ENCODE measurements at regions not wholly inside any gene's neighbourhood (a gene's known extent, or its start where the extent isn't known, plus 50 kb on each side); places are given as distances from the start of the nearest gene placed in this dataset.

- no peaks in the 10 kb centered on the region for H3K27me3 ChIP-seq (ENCODE audit: control insufficient read depth in 5 of 5, insufficient read depth in 4 of 5, low read length in 5 of 5)
- H3K4me3 ChIP-seq (ENCODE audit: low read depth in 1 of 5, low read length in 5 of 5), result no peak overlapping the region
- H3K27ac ChIP-seq (ENCODE audit: low read depth, low read length), result no peak overlapping the region
- no peaks in the 10 kb centered on the region for H3K9me3 ChIP-seq (ENCODE audit: control insufficient read depth in 5 of 5, low read length in 5 of 5)
- no peak overlapping the region for H3K9ac ChIP-seq (ENCODE audit: low read length in 5 of 5)
- no peaks in the 10 kb centered on the region for H3K4me1 ChIP-seq (ENCODE audit: control insufficient read depth in 5 of 5, insufficient read depth in 5 of 5, low read length in 5 of 5)
- H3K36me3 ChIP-seq (ENCODE audit: control insufficient read depth in 5 of 5, insufficient read depth in 5 of 5, low read length in 5 of 5), result no peaks in the 10 kb centered on the region
Measured at GRCh38 chr14:87066221-87066817, 926.7 kb downstream of the GALC start.

- no peak overlapping the region for H3K27ac ChIP-seq (ENCODE audit: low read depth, low read length)
- H3K27me3 ChIP-seq (ENCODE audit: control insufficient read depth in 5 of 5, insufficient read depth in 4 of 5, low read length in 5 of 5), result no peaks in the 10 kb centered on the region
- no peak overlapping the region for H3K9ac ChIP-seq (ENCODE audit: low read length in 5 of 5)
- H3K9me3 ChIP-seq (ENCODE audit: control insufficient read depth in 5 of 5, low read length in 5 of 5), result no peaks in the 10 kb centered on the region
- no peaks in the 10 kb centered on the region for H3K4me1 ChIP-seq (ENCODE audit: control insufficient read depth in 5 of 5, insufficient read depth in 5 of 5, low read length in 5 of 5)
- no peak overlapping the region for H3K4me3 ChIP-seq (ENCODE audit: low read depth in 1 of 5, low read length in 5 of 5)
- H3K36me3 ChIP-seq (ENCODE audit: control insufficient read depth in 5 of 5, insufficient read depth in 5 of 5, low read length in 5 of 5), result no peaks in the 10 kb centered on the region
Measured at GRCh38 chr14:87065366-87065765, 927.6 kb downstream of the GALC start.

- H3K9me3 ChIP-seq (ENCODE audit: control insufficient read depth in 5 of 5, low read length in 5 of 5), result no peaks in the 10 kb centered on the region
- no peaks in the 10 kb centered on the region for H3K4me1 ChIP-seq (ENCODE audit: control insufficient read depth in 5 of 5, insufficient read depth in 5 of 5, low read length in 5 of 5)
- no peak overlapping the region for H3K4me3 ChIP-seq (ENCODE audit: low read depth in 1 of 5, low read length in 5 of 5)
- no peaks in the 10 kb centered on the region for H3K36me3 ChIP-seq (ENCODE audit: control insufficient read depth in 5 of 5, insufficient read depth in 5 of 5, low read length in 5 of 5)
- H3K27me3 ChIP-seq (ENCODE audit: control insufficient read depth in 5 of 5, insufficient read depth in 4 of 5, low read length in 5 of 5), result no peaks in the 10 kb centered on the region
- no peak overlapping the region for H3K27ac ChIP-seq (ENCODE audit: low read depth, low read length)
- no peak overlapping the region for H3K9ac ChIP-seq (ENCODE audit: low read length in 5 of 5)
Measured at GRCh38 chr14:87063181-87063580, 929.8 kb downstream of the GALC start.

- Histone ChIP-seq H3K27ac (ENCODE audit: low read depth, low read length) (no peak overlapping the region), H3K9ac (ENCODE audit: low read length in 5 of 5) (no peak overlapping the region), H3K4me3 (ENCODE audit: low read depth in 1 of 5, low read length in 5 of 5) (no peak overlapping the region), H3K4me1 (ENCODE audit: control insufficient read depth in 5 of 5, insufficient read depth in 5 of 5, low read length in 5 of 5) (no peaks in the 10 kb centered on the region), H3K9me3 (ENCODE audit: control insufficient read depth in 5 of 5, low read length in 5 of 5) (no peaks in the 10 kb centered on the region), H3K27me3 (ENCODE audit: control insufficient read depth in 5 of 5, insufficient read depth in 4 of 5, low read length in 5 of 5) (no peaks in the 10 kb centered on the region), H3K36me3 (ENCODE audit: control insufficient read depth in 5 of 5, insufficient read depth in 5 of 5, low read length in 5 of 5) (no peaks in the 10 kb centered on the region)
Measured at GRCh38 chr14:87060405-87060804, 932.6 kb downstream of the GALC start.

- no peaks in the 10 kb centered on the region for H3K9me3 ChIP-seq (ENCODE audit: control insufficient read depth in 5 of 5, low read length in 5 of 5)
- H3K27ac ChIP-seq (ENCODE audit: low read depth, low read length), result no peak overlapping the region
- H3K36me3 ChIP-seq (ENCODE audit: control insufficient read depth in 5 of 5, insufficient read depth in 5 of 5, low read length in 5 of 5), result no peaks in the 10 kb centered on the region
- H3K9ac ChIP-seq (ENCODE audit: low read length in 5 of 5), result no peak overlapping the region
- H3K4me1 ChIP-seq (ENCODE audit: control insufficient read depth in 5 of 5, insufficient read depth in 5 of 5, low read length in 5 of 5), result no peaks in the 10 kb centered on the region
- H3K27me3 ChIP-seq (ENCODE audit: control insufficient read depth in 5 of 5, insufficient read depth in 4 of 5, low read length in 5 of 5), result no peaks in the 10 kb centered on the region
- no peak overlapping the region for H3K4me3 ChIP-seq (ENCODE audit: low read depth in 1 of 5, low read length in 5 of 5)
Measured at GRCh38 chr14:87059060-87059839, 933.7 kb downstream of the GALC start.

GRCh38 chr14:87055007-87055406, 938.0 kb downstream of the GALC start:
- Histone ChIP-seq H3K27me3 (ENCODE audit: control insufficient read depth in 5 of 5, insufficient read depth in 4 of 5, low read length in 5 of 5) (no peaks in the 10 kb centered on the region), H3K4me3 (ENCODE audit: low read depth in 1 of 5, low read length in 5 of 5) (no peak overlapping the region), H3K9ac (ENCODE audit: low read length in 5 of 5) (no peak overlapping the region), H3K36me3 (ENCODE audit: control insufficient read depth in 5 of 5, insufficient read depth in 5 of 5, low read length in 5 of 5) (no peaks in the 10 kb centered on the region), H3K4me1 (ENCODE audit: control insufficient read depth in 5 of 5, insufficient read depth in 5 of 5, low read length in 5 of 5) (no peaks in the 10 kb centered on the region), H3K9me3 (ENCODE audit: control insufficient read depth in 5 of 5, low read length in 5 of 5) (no peaks in the 10 kb centered on the region), H3K27ac (ENCODE audit: low read depth, low read length) (no peak overlapping the region)

- Histone ChIP-seq H3K9me3 (ENCODE audit: control insufficient read depth in 5 of 5, low read length in 5 of 5) (no peaks in the 10 kb centered on the region), H3K4me1 (ENCODE audit: control insufficient read depth in 5 of 5, insufficient read depth in 5 of 5, low read length in 5 of 5) (no peaks in the 10 kb centered on the region), H3K36me3 (ENCODE audit: control insufficient read depth in 5 of 5, insufficient read depth in 5 of 5, low read length in 5 of 5) (no peaks in the 10 kb centered on the region), H3K4me3 (ENCODE audit: low read depth in 1 of 5, low read length in 5 of 5) (no peak overlapping the region), H3K9ac (ENCODE audit: low read length in 5 of 5) (no peak overlapping the region), H3K27me3 (ENCODE audit: control insufficient read depth in 5 of 5, insufficient read depth in 4 of 5, low read length in 5 of 5) (no peaks in the 10 kb centered on the region), H3K27ac (ENCODE audit: low read depth, low read length) (no peak overlapping the region)
Measured at GRCh38 chr14:87052646-87053225, 940.2 kb downstream of the GALC start.

- H3K9ac ChIP-seq (ENCODE audit: low read length in 5 of 5), result no peak overlapping the region
- no peak overlapping the region for H3K27ac ChIP-seq (ENCODE audit: low read depth, low read length)
- no peaks in the 10 kb centered on the region for H3K27me3 ChIP-seq (ENCODE audit: control insufficient read depth in 5 of 5, insufficient read depth in 4 of 5, low read length in 5 of 5)
- H3K9me3 ChIP-seq (ENCODE audit: control insufficient read depth in 5 of 5, low read length in 5 of 5), result no peaks in the 10 kb centered on the region
- no peaks in the 10 kb centered on the region for H3K4me1 ChIP-seq (ENCODE audit: control insufficient read depth in 5 of 5, insufficient read depth in 5 of 5, low read length in 5 of 5)
- no peak overlapping the region for H3K4me3 ChIP-seq (ENCODE audit: low read depth in 1 of 5, low read length in 5 of 5)
- H3K36me3 ChIP-seq (ENCODE audit: control insufficient read depth in 5 of 5, insufficient read depth in 5 of 5, low read length in 5 of 5), result no peaks in the 10 kb centered on the region
Measured at GRCh38 chr14:87050421-87050820, 942.6 kb downstream of the GALC start.

GRCh38 chr14:87049950-87050349, 943.0 kb downstream of the GALC start:
- Histone ChIP-seq H3K36me3 (ENCODE audit: control insufficient read depth in 5 of 5, insufficient read depth in 5 of 5, low read length in 5 of 5) (no peaks in the 10 kb centered on the region), H3K4me3 (ENCODE audit: low read depth in 1 of 5, low read length in 5 of 5) (no peak overlapping the region), H3K4me1 (ENCODE audit: control insufficient read depth in 5 of 5, insufficient read depth in 5 of 5, low read length in 5 of 5) (no peaks in the 10 kb centered on the region), H3K9ac (ENCODE audit: low read length in 5 of 5) (no peak overlapping the region), H3K27me3 (ENCODE audit: control insufficient read depth in 5 of 5, insufficient read depth in 4 of 5, low read length in 5 of 5) (no peaks in the 10 kb centered on the region), H3K27ac (ENCODE audit: low read depth, low read length) (no peak overlapping the region), H3K9me3 (ENCODE audit: control insufficient read depth in 5 of 5, low read length in 5 of 5) (no peaks in the 10 kb centered on the region)

- Histone ChIP-seq H3K36me3 (ENCODE audit: control insufficient read depth in 5 of 5, insufficient read depth in 5 of 5, low read length in 5 of 5) (no peaks in the 10 kb centered on the region), H3K9me3 (ENCODE audit: control insufficient read depth in 5 of 5, low read length in 5 of 5) (no peaks in the 10 kb centered on the region), H3K27ac (ENCODE audit: low read depth, low read length) (no peak overlapping the region), H3K27me3 (ENCODE audit: control insufficient read depth in 5 of 5, insufficient read depth in 4 of 5, low read length in 5 of 5) (no peaks in the 10 kb centered on the region), H3K4me3 (ENCODE audit: low read depth in 1 of 5, low read length in 5 of 5) (no peak overlapping the region), H3K4me1 (ENCODE audit: control insufficient read depth in 5 of 5, insufficient read depth in 5 of 5, low read length in 5 of 5) (no peaks in the 10 kb centered on the region), H3K9ac (ENCODE audit: low read length in 5 of 5) (no peak overlapping the region)
Measured at GRCh38 chr14:87046960-87047359, 946.0 kb downstream of the GALC start.
